ENCODE measurements at regions not wholly inside any gene's neighbourhood (a gene's known extent, or its start where the extent isn't known, plus 50 kb on each side); places are given as distances from the start of the nearest gene placed in this dataset.

DNA sequence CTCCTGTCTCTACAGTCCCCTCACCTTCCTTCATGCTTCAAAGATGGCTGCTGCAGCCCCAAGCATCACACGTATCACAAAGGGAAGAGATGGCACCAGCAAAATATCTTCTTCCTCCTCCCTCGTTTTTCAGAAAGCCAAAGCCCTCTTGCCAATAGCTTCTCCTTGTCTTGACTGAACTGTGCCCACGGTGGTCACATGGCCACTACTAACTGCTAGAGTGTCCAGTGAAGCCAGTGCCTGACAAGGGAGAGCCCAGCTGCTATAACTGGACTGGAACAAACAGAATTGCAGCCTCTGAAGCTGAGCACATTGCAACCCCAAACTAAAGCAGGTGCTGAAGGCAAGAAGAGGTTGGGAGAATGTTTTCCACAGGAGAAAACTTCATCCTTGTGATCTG, 120.8 kb upstream of the RET start:
- H3K36me3 ChIP-seq: no peaks in the 10 kb centered on the region
- peaks cover 2 to 30% (median 19%) of the 10 kb centered on the region in 9 donors for H3K4me1 ChIP-seq
- no peak for DNase-seq
- H3K27ac ChIP-seq: no peak overlapping the region
- 72 to 83% methylated on average over 3 of the region's 3 CpGs for WGBS, 2 donors
- no peak overlapping the region for H3K4me3 ChIP-seq
- TF ChIP-seq, protein P1, sequence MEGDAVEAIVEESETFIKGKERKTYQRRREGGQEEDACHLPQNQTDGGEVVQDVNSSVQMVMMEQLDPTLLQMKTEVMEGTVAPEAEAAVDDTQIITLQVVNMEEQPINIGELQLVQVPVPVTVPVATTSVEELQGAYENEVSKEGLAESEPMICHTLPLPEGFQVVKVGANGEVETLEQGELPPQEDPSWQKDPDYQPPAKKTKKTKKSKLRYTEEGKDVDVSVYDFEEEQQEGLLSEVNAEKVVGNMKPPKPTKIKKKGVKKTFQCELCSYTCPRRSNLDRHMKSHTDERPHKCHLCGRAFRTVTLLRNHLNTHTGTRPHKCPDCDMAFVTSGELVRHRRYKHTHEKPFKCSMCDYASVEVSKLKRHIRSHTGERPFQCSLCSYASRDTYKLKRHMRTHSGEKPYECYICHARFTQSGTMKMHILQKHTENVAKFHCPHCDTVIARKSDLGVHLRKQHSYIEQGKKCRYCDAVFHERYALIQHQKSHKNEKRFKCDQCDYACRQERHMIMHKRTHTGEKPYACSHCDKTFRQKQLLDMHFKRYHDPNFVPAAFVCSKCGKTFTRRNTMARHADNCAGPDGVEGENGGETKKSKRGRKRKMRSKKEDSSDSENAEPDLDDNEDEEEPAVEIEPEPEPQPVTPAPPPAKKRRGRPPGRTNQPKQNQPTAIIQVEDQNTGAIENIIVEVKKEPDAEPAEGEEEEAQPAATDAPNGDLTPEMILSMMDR (IDR thresholded peaks at IDR 0.05): no peak
- H3K9me3 ChIP-seq: peaks cover 0 to 17% (median 0%) of the 10 kb centered on the region in 11 donors
- ATAC-seq: no peak
- peaks cover 0 to 12% (median 10%) of the 10 kb centered on the region in 7 donors for H3K27me3 ChIP-seq
- intact Hi-C loops (cut with DNase I): no loop called here

DNA sequence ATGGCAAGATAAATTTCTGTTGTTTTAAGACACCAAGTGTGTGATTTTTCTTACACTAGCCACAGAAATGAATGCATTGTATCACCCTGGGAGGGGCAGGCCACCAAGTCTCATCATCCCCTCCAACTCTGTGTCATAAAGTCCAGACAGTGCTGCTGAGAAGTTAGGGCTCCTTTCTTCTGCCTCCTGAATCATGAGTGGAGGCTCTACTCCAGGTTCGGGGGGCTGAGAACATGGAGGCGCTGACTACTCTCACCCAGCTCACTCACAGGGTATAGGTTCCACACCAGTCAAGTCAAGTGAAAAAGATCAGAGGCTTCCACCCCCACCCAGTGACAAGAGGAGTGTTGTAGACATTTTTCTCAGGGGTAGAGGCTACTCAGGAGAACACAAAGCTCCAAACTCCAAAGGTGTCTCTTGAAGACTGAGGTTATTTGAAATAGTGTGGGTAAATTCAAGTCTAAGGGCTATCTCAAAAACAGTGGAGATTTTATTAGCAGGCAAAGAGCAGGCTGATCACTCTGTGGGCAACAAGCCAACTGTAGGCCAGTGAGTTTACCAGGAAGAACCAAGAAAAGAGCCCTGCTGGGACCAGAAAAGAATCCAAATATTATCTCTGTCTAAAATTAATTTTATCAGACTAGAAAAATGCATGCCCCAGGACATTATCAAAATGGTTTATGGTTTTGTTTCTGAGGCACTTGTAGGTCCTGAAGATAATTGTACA, 118.6 kb upstream of the RET start:
- 90 to 100% methylated on average over 2 of the region's 2 CpGs for WGBS, 2 donors
- peaks cover 0 to 17% (median 0%) of the 10 kb centered on the region in 11 donors for H3K9me3 ChIP-seq
- TF ChIP-seq, protein P1 (IDR thresholded peaks at IDR 0.05): no peak
- ATAC-seq (no peak), DNase-seq (no peak)
- H3K36me3 ChIP-seq: no peaks in the 10 kb centered on the region
- intact Hi-C loops (cut with DNase I): no loop called here
- no peak overlapping the region for H3K4me3 ChIP-seq
- H3K27me3 ChIP-seq: no peaks in the 10 kb centered on the region
- peaks cover 0 to 39% (median 26%) of the 10 kb centered on the region in 9 donors for H3K4me1 ChIP-seq
- no peak overlapping the region for H3K27ac ChIP-seq

DNA sequence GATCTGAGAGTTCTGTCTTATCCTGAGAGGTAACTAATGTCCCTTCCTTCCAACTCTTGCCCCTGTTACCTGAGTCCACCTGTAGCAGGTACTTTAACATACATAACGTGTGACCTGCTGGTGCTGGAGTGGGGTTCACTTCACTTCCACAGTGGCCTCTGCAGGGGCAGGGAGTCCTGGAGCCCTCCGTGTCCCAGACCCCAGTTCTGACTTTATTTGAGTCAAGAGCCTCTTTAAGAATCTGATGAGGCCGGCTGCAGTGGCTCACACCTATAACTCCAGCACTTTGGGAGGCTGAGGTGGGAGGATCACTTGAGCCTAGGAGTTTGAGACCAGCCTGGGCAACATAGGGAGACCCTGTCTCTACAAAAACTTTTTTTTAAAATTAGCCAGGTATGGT, 117.0 kb upstream of the RET start:
- H3K9me3 ChIP-seq: peaks cover 0 to 17% (median 0%) of the 10 kb centered on the region in 11 donors
- ATAC-seq: no peak
- H3K36me3 ChIP-seq: no peaks in the 10 kb centered on the region
- intact Hi-C loops (cut with DNase I): loop anchor here in 1 of 10 donors (10.0 kb wide), 1 partner anchor 115 kb away; the partner anchor contains the start of gene RET
- TF ChIP-seq, protein P1 (IDR thresholded peaks at IDR 0.05): no peak
- H3K4me1 ChIP-seq: peaks cover 0 to 39% (median 26%) of the 10 kb centered on the region in 9 donors
- no peak overlapping the region for H3K4me3 ChIP-seq
- no peak overlapping the region for H3K27ac ChIP-seq
- WGBS, 2 donors: 91 to 92% methylated on average over 3 of the region's 3 CpGs
- no peak for DNase-seq
- no peaks in the 10 kb centered on the region for H3K27me3 ChIP-seq

DNA sequence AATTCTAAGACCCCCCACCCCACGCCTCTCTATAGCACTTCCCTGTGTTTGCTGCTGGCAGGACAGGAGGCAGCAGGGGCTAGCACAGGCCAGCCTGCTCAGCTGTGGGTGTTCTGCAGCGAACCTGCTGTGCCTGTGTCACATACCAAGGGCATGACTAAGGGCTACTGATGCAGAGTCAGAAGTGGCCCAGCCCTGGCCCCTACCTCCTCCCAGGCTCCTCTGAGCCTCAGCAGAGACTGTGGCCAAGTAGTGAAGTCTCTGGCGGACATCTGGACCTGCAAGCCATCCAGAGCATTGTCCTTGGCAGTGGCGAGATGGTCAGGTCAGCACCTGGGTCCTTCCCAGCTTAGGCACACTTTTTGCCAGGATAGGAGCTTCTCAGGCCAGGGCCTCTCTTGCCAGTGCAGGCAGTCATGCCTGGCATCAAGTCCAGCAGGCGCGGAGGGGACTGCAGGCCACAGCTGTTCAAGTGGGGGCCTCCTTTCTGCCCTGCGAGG, 116.3 kb upstream of the RET start:
- intact Hi-C loops (cut with DNase I): loop anchor here in 1 of 10 donors (10.0 kb wide), 1 partner anchor 114 kb away; the partner anchor contains the start of gene RET
- peak; percentile 22 to 82 (median 60) for ATAC-seq

More for the DNA sequence above, 116.3 kb upstream of the RET start:
- H3K27me3 ChIP-seq: no peaks in the 10 kb centered on the region
- H3K4me3 ChIP-seq: no peak overlapping the region
- H3K27ac ChIP-seq: peak overlapping the region in 8 of 10 donors; percentile 2 to 69 (median 52)
- H3K9me3 ChIP-seq: peaks cover 0 to 17% (median 0%) of the 10 kb centered on the region in 11 donors
- DNase-seq: no peak
- TF ChIP-seq, protein P1 (IDR thresholded peaks at IDR 0.05): no peak
- 62 to 67% methylated on average over 7 of the region's 7 CpGs for WGBS, 2 donors
- H3K4me1 ChIP-seq: peaks cover 0 to 39% (median 26%) of the 10 kb centered on the region in 9 donors
- no peaks in the 10 kb centered on the region for H3K36me3 ChIP-seq
